ENCODE measurements at regions not wholly inside any gene's neighbourhood (a gene's known extent, or its start where the extent isn't known, plus 50 kb on each side); places are given as distances from the start of the nearest gene placed in this dataset.

- TF ChIP-seq CTCF (IDR thresholded peaks at IDR 0.05; ENCODE audit: insufficient read depth, low read depth, low read length), result no peak
- no peak overlapping the region for H3K4me3 ChIP-seq (ENCODE audit: low read depth, low read length)
- DNase-seq (ENCODE audit: low read depth), result no peak
Observed at GRCh38 chr6:114783083-114783482, 440.3 kb upstream of the HS3ST5 start.

- TF ChIP-seq CTCF (IDR thresholded peaks at IDR 0.05; ENCODE audit: insufficient read depth, low read depth, low read length), result no peak
- DNase-seq (ENCODE audit: low read depth), result no peak
- no peak overlapping the region for H3K4me3 ChIP-seq (ENCODE audit: low read depth, low read length)
Observed at GRCh38 chr6:114764866-114765265, 422.0 kb upstream of the HS3ST5 start.

- DNase-seq (ENCODE audit: low read depth), result no peak
- no peak for TF ChIP-seq CTCF (IDR thresholded peaks at IDR 0.05; ENCODE audit: insufficient read depth, low read depth, low read length)
- no peak overlapping the region for H3K4me3 ChIP-seq (ENCODE audit: low read depth, low read length)
Observed at GRCh38 chr6:114762145-114762544, 419.3 kb upstream of the HS3ST5 start.

- peak; percentile 60 for TF ChIP-seq CTCF (IDR thresholded peaks at IDR 0.05; ENCODE audit: insufficient read depth, low read depth, low read length)
- no peak overlapping the region for H3K4me3 ChIP-seq (ENCODE audit: low read depth, low read length)
- peak; percentile 43 for DNase-seq (ENCODE audit: low read depth)
Observed at GRCh38 chr6:114747995-114748625, 405.3 kb upstream of the HS3ST5 start.

GRCh38 chr6:114740547-114740946 lies 397.7 kb upstream of the HS3ST5 start:
- no peak for DNase-seq (ENCODE audit: low read depth)
- no peak overlapping the region for H3K4me3 ChIP-seq (ENCODE audit: low read depth, low read length)
- no peak for TF ChIP-seq CTCF (IDR thresholded peaks at IDR 0.05; ENCODE audit: insufficient read depth, low read depth, low read length)

GRCh38 chr6:114739656-114740055 lies 396.8 kb upstream of the HS3ST5 start:
- no peak for TF ChIP-seq CTCF (IDR thresholded peaks at IDR 0.05; ENCODE audit: insufficient read depth, low read depth, low read length)
- DNase-seq (ENCODE audit: low read depth), result no peak
- no peak overlapping the region for H3K4me3 ChIP-seq (ENCODE audit: low read depth, low read length)

Data from fibroblast of villous mesenchyme (primary cell).